SK-N-SH (cell line): ENCODE measurements at regions not wholly inside any gene's neighbourhood (a gene's known extent, or its start where the extent isn't known, plus 50 kb on each side); places are given as distances from the start of the nearest gene placed in this dataset.

Source experiments
- CHD2 ChIP-seq: fragments of 150-350 bp; IDR thresholded peaks from 2 replicates; pipeline ENCODE4 v1.6.1; 2018; ENCODE audit warnings: low read length; ENCODE audit not compliant: partially characterized antibody
- CTCF ChIP-seq: fragments of 200-600 bp; sonication (generic); IDR thresholded peaks from 2 replicates; pipeline ENCODE4 v1.6.1; 2017; ENCODE audit warnings: antibody characterized with exemption, mild to moderate bottlenecking, moderate library complexity
- EP300 ChIP-seq, 2 experiments: IDR thresholded peaks; 2 replicates each; pipeline versions ENCODE4 v1.4.0 to v1.6.1; 2012; ENCODE audit warnings: borderline replicate concordance in 1 of 2, low read depth in 1 of 2, low read length in 1 of 2
- JUND ChIP-seq: IDR thresholded peaks from 2 replicates; pipeline ENCODE4 v1.4.0; 2012
- MAX ChIP-seq: IDR thresholded peaks from 2 replicates; pipeline ENCODE4 v1.4.0; 2012; ENCODE audit warnings: low read depth
- POLR2AphosphoS5 ChIP-seq: IDR thresholded peaks from 2 replicates; pipeline ENCODE4 v1.6.1; 2012; ENCODE audit warnings: low read depth, low read length
- RAD21 ChIP-seq: IDR thresholded peaks from 2 replicates; pipeline ENCODE4 v1.6.1; 2012; ENCODE audit warnings: mild to moderate bottlenecking, low read length
- RCOR1 ChIP-seq: fragments of 150-350 bp; IDR thresholded peaks from 2 replicates; pipeline ENCODE4 v1.6.1; 2017; ENCODE audit warnings: antibody characterized with exemption, low read length
- RFX5 ChIP-seq: IDR thresholded peaks from 2 replicates; pipeline ENCODE4 v1.6.1; 2012; ENCODE audit warnings: mild to moderate bottlenecking, improper control_type of control experiment, low read length
- RXRA ChIP-seq: IDR thresholded peaks from 2 replicates; pipeline ENCODE4 v1.4.0; 2012; ENCODE audit warnings: low read depth, mild to moderate bottlenecking, borderline replicate concordance
- TF ChIP-seq, protein P1 (sequence below): IDR thresholded peaks from 2 replicates; pipeline ENCODE4 v1.6.1; 2012; ENCODE audit warnings: mild to moderate bottlenecking, low read depth, low read length, moderate library complexity

GRCh38 chr12:18849080-18849479 lies 111.2 kb downstream of the CAPZA3 start:
- TF ChIP-seq CHD2 (no peak), RCOR1 (no peak), POLR2AphosphoS5 (no peak), RAD21 (no peak), RXRA (no peak), MAX (no peak), CTCF (no peak), EP300 (IDR thresholded peaks at IDR 0.05; ENCODE audit: borderline replicate concordance in 1 of 2, low read depth in 1 of 2, low read length in 1 of 2) (no peak), RFX5 (no peak), JUND (no peak)
- TF ChIP-seq, protein P1, sequence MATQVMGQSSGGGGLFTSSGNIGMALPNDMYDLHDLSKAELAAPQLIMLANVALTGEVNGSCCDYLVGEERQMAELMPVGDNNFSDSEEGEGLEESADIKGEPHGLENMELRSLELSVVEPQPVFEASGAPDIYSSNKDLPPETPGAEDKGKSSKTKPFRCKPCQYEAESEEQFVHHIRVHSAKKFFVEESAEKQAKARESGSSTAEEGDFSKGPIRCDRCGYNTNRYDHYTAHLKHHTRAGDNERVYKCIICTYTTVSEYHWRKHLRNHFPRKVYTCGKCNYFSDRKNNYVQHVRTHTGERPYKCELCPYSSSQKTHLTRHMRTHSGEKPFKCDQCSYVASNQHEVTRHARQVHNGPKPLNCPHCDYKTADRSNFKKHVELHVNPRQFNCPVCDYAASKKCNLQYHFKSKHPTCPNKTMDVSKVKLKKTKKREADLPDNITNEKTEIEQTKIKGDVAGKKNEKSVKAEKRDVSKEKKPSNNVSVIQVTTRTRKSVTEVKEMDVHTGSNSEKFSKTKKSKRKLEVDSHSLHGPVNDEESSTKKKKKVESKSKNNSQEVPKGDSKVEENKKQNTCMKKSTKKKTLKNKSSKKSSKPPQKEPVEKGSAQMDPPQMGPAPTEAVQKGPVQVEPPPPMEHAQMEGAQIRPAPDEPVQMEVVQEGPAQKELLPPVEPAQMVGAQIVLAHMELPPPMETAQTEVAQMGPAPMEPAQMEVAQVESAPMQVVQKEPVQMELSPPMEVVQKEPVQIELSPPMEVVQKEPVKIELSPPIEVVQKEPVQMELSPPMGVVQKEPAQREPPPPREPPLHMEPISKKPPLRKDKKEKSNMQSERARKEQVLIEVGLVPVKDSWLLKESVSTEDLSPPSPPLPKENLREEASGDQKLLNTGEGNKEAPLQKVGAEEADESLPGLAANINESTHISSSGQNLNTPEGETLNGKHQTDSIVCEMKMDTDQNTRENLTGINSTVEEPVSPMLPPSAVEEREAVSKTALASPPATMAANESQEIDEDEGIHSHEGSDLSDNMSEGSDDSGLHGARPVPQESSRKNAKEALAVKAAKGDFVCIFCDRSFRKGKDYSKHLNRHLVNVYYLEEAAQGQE = no peak
